Suppressor macrophage treated with lipopolysaccharide for 1 hour (primary cell): ENCODE measurements at regions not wholly inside any gene's neighbourhood (a gene's known extent, or its start where the extent isn't known, plus 50 kb on each side); places are given as distances from the start of the nearest gene placed in this dataset.
"Not testable (repeated sequence)": the region's sequence is repeated elsewhere in the genome, so short reads cannot be mapped to it uniquely, and the experiment has no call there.

Experiments
- DNase-seq, 3 donors: peaks; one replicate each; pipeline ENCODE4 v3.0.0-alpha.2; 2020 to 2022

- DNase-seq = no peak
These were observed 96.1 kb downstream of the TMEM121 start for GRCh38 chr14:105622329-105622955.

GRCh38 chr14:105623178-105623577 lies 96.8 kb downstream of the TMEM121 start:
- DNase-seq = not testable (repeated sequence)

- not testable (repeated sequence) for DNase-seq
These were observed 98.0 kb downstream of the TMEM121 start for GRCh38 chr14:105624346-105624745.

GRCh38 chr14:105624749-105625434 lies 98.5 kb downstream of the TMEM121 start:
- DNase-seq = not testable (repeated sequence)

GRCh38 chr14:105625448-105625847 lies 99.1 kb downstream of the TMEM121 start:
- DNase-seq = not testable (repeated sequence)

- not testable (repeated sequence) for DNase-seq
These were observed 99.7 kb downstream of the TMEM121 start for GRCh38 chr14:105626111-105626510.

- DNase-seq = not testable (repeated sequence)
These were observed 100.3 kb downstream of the TMEM121 start for GRCh38 chr14:105626651-105627050.

- not testable (repeated sequence) for DNase-seq
These were observed 100.9 kb downstream of the TMEM121 start for GRCh38 chr14:105627287-105627686.

GRCh38 chr14:105627701-105628100 lies 101.3 kb downstream of the TMEM121 start:
- no peak for DNase-seq

- not testable (repeated sequence) for DNase-seq
These were observed 101.7 kb downstream of the TMEM121 start for GRCh38 chr14:105628126-105628525.

GRCh38 chr14:105628531-105629067 lies 102.2 kb downstream of the TMEM121 start:
- not testable (repeated sequence) for DNase-seq

GRCh38 chr14:105629091-105629885 lies 102.9 kb downstream of the TMEM121 start:
- not testable (repeated sequence) for DNase-seq

- no peak for DNase-seq
These were observed 103.5 kb downstream of the TMEM121 start for GRCh38 chr14:105629886-105630215.

- not testable (repeated sequence) for DNase-seq
These were observed 104.0 kb downstream of the TMEM121 start for GRCh38 chr14:105630293-105630934.

GRCh38 chr14:105630935-105631779 lies 104.8 kb downstream of the TMEM121 start:
- DNase-seq = not testable (repeated sequence)

GRCh38 chr14:105632010-105632409 lies 105.6 kb downstream of the TMEM121 start:
- DNase-seq = no peak

- DNase-seq = not testable (repeated sequence)
These were observed 107.2 kb downstream of the TMEM121 start for GRCh38 chr14:105633596-105633995.

GRCh38 chr14:105635560-105635959 lies 109.2 kb downstream of the TMEM121 start:
- no peak for DNase-seq

GRCh38 chr14:105636021-105636420 lies 109.6 kb downstream of the TMEM121 start:
- not testable (repeated sequence) for DNase-seq

- no peak for DNase-seq
These were observed 110.6 kb downstream of the TMEM121 start for GRCh38 chr14:105636935-105637334.

- not testable (repeated sequence) for DNase-seq
These were observed 111.0 kb downstream of the TMEM121 start for GRCh38 chr14:105637345-105637744.
